MCF 10A (cell line): ENCODE measurements at regions not wholly inside any gene's neighbourhood (a gene's known extent, or its start where the extent isn't known, plus 50 kb on each side); places are given as distances from the start of the nearest gene placed in this dataset.
"Not testable (repeated sequence)": the region's sequence is repeated elsewhere in the genome, so short reads cannot be mapped to it uniquely, and the experiment has no call there.

ENCODE experiments used
- BruUV-seq: library from RNA; stranded (reverse); fragments of 400-500 nt; replicated peaks from 2 replicates; lab custom pipeline; 2021; lab: Mats Ljungman, UMichigan
- CTCF ChIA-PET: fragments of 300-600 bp; sonication (Branson Sonifier 250); formaldehyde crosslinking; extraction: SDS; loops from one replicate; lab custom pipeline; 2021; ENCODE audit warnings: antibody characterized with exemption, inconsistent platforms; lab: Yijun Ruan, JAX
- POLR2A ChIA-PET: fragments of 300-600, 350-650 bp; sonication (Branson Sonifier 250); formaldehyde crosslinking; extraction: SDS; loops from one replicate; lab custom pipeline; 2020; ENCODE audit warnings: antibody characterized with exemption, inconsistent platforms; lab: Yijun Ruan, JAX
- DNase-seq: peaks from one replicate; pipeline ENCODE4 v3.0.0-alpha.2; 2018; ENCODE audit not compliant: unreplicated experiment
- H3K27ac Mint-ChIP-seq: one replicate; pipeline ENCODE4 v1.8.0; 2022; ENCODE audit warnings: mild to moderate bottlenecking, low read depth, mixed read lengths; ENCODE audit not compliant: unreplicated experiment
- H3K27me3 Mint-ChIP-seq: one replicate; pipeline ENCODE4 v1.8.0; 2022; ENCODE audit warnings: mixed read lengths; ENCODE audit not compliant: insufficient read depth, unreplicated experiment
- H3K36me3 Mint-ChIP-seq: one replicate; pipeline ENCODE4 v1.8.0; 2022; ENCODE audit warnings: mild to moderate bottlenecking, moderate library complexity, mixed read lengths; ENCODE audit not compliant: insufficient read depth, unreplicated experiment
- H3K4me1 Mint-ChIP-seq: one replicate; pipeline ENCODE4 v1.8.0; 2022; ENCODE audit warnings: mixed read lengths; ENCODE audit not compliant: insufficient read depth, unreplicated experiment
- H3K4me3 Mint-ChIP-seq: one replicate; pipeline ENCODE4 v1.8.0; 2022; ENCODE audit warnings: mild to moderate bottlenecking, moderate library complexity, mixed read lengths; ENCODE audit not compliant: unreplicated experiment
- H3K9me3 Mint-ChIP-seq: one replicate; pipeline ENCODE4 v1.8.0; 2022; ENCODE audit warnings: mixed read lengths; ENCODE audit not compliant: unreplicated experiment
- CTCF ChIP-seq: fragments of 200-600 bp; IDR thresholded peaks from one replicate; pipeline ENCODE4 v1.8.0; 2022; ENCODE audit warnings: antibody characterized with exemption, mild to moderate bottlenecking; ENCODE audit not compliant: unreplicated experiment
- intact Hi-C: fragments of 100-400 bp; cut with micrococcal nuclease; formaldehyde crosslinking; loops from 2 replicates; pipeline ENCODE4 v1.14.1; 2022

- Mint-ChIP-seq H3K4me1 (no peaks in the 10 kb centered on the region), H3K9me3 (no peaks in the 10 kb centered on the region), H3K27ac (no peak overlapping the region), H3K36me3 (no peaks in the 10 kb centered on the region), H3K4me3 (no peak overlapping the region), H3K27me3 (no peaks in the 10 kb centered on the region)
- intact Hi-C loops, result no loop called here
- no peak for TF ChIP-seq CTCF
- ChIA-PET CTCF (no interaction called here), POLR2A (no interaction called here)
- BruUV-seq, result no TSS peak
- DNase-seq, result no peak
These were observed 116.4 kb upstream of the LYZL2 start for GRCh38 chr10:30745953-30746352.

- ChIA-PET POLR2A (no interaction called here), CTCF (interaction anchor here (0.9 kb wide), 1 partner anchor 8 kb away, joined by 3 read pairs; no protein-coding TSS in a partner anchor)
- no TSS peak for BruUV-seq
- TF ChIP-seq CTCF, result no peak
- no peaks in the 10 kb centered on the region for H3K4me1 Mint-ChIP-seq
- no peaks in the 10 kb centered on the region for H3K9me3 Mint-ChIP-seq
- no peak overlapping the region for H3K4me3 Mint-ChIP-seq
- intact Hi-C loops, result no loop called here
- DNase-seq, result no peak
- H3K27me3 Mint-ChIP-seq, result no peaks in the 10 kb centered on the region
- no peaks in the 10 kb centered on the region for H3K36me3 Mint-ChIP-seq
- no peak overlapping the region for H3K27ac Mint-ChIP-seq
These were observed 114.6 kb upstream of the LYZL2 start for GRCh38 chr10:30744106-30744505.

- intact Hi-C loops, result no loop called here
- Mint-ChIP-seq H3K4me3 (no peak overlapping the region), H3K4me1 (no peaks in the 10 kb centered on the region), H3K9me3 (no peaks in the 10 kb centered on the region), H3K36me3 (no peaks in the 10 kb centered on the region), H3K27me3 (no peaks in the 10 kb centered on the region), H3K27ac (no peak overlapping the region)
- POLR2A ChIA-PET, result no interaction called here
- DNase-seq, result no peak
- no peak for TF ChIP-seq CTCF
- CTCF ChIA-PET, result interaction anchor here (0.9 kb wide), 2 partner anchors 9 to 56 kb away, joined by 3 read pairs; no protein-coding TSS in a partner anchor
- no TSS peak for BruUV-seq
These were observed 114.0 kb upstream of the LYZL2 start for GRCh38 chr10:30743586-30743985.

- intact Hi-C loops, result no loop called here
- DNase-seq, result no peak
- no peak overlapping the region for H3K27ac Mint-ChIP-seq
- H3K4me1 Mint-ChIP-seq, result no peaks in the 10 kb centered on the region
- no peaks in the 10 kb centered on the region for H3K9me3 Mint-ChIP-seq
- ChIA-PET CTCF (interaction anchor here (0.7 to 0.9 kb wide), 2 partner anchors 55 to 309 kb away, joined by 3 read pairs; no protein-coding TSS in a partner anchor), POLR2A (no interaction called here)
- no TSS peak for BruUV-seq
- no peak for TF ChIP-seq CTCF
- no peaks in the 10 kb centered on the region for H3K36me3 Mint-ChIP-seq
- no peaks in the 10 kb centered on the region for H3K27me3 Mint-ChIP-seq
- no peak overlapping the region for H3K4me3 Mint-ChIP-seq
These were observed 112.9 kb upstream of the LYZL2 start for GRCh38 chr10:30742471-30742870.

GRCh38 chr10:30740774-30741173 lies 111.2 kb upstream of the LYZL2 start:
- POLR2A ChIA-PET, CTCF ChIA-PET, H3K4me3 Mint-ChIP-seq, BruUV-seq, H3K4me1 Mint-ChIP-seq, H3K9me3 Mint-ChIP-seq, H3K36me3 Mint-ChIP-seq, H3K27me3 Mint-ChIP-seq, DNase-seq, intact Hi-C loops, H3K27ac Mint-ChIP-seq: not testable (repeated sequence)
